Smooth muscle cell (in vitro differentiated cells): ENCODE measurements at regions not wholly inside any gene's neighbourhood (a gene's known extent, or its start where the extent isn't known, plus 50 kb on each side); places are given as distances from the start of the nearest gene placed in this dataset.

ENCODE experiments used
- DNase-seq: peaks from one replicate; lab custom pipeline; 2025; ENCODE audit not compliant: unreplicated experiment; lab: John Stamatoyannopoulos, UW
- H2AFZ ChIP-seq: fragments of 200-600 bp; sonication (generic); 2 replicates; pipeline ENCODE4 v1.6.0; 2016; ENCODE audit warnings: antibody characterized with exemption, low read depth, mild to moderate bottlenecking
- H3F3A ChIP-seq: fragments of 200-600 bp; sonication (generic); 2 replicates; pipeline ENCODE4 v1.6.0; 2017; ENCODE audit warnings: antibody characterized with exemption, low read depth
- H3K27ac ChIP-seq: fragments of 200-600 bp; sonication (generic); 2 replicates; pipeline ENCODE4 v1.5.1; 2016; ENCODE audit warnings: low read depth, mild to moderate bottlenecking
- H3K27me3 ChIP-seq: fragments of 200-600 bp; sonication (generic); 2 replicates; pipeline ENCODE4 v1.6.1; 2016; ENCODE audit warnings: low read depth, mild to moderate bottlenecking
- H3K36me3 ChIP-seq: fragments of 200-600 bp; sonication (generic); 2 replicates; pipeline ENCODE4 v1.5.1; 2016; ENCODE audit warnings: low read depth
- H3K4me1 ChIP-seq: fragments of 200-600 bp; sonication (generic); 2 replicates; pipeline ENCODE4 v1.5.1; 2016; ENCODE audit warnings: low read depth
- H3K4me2 ChIP-seq: fragments of 200-600 bp; sonication (generic); 2 replicates; pipeline ENCODE4 v1.6.0; 2016; ENCODE audit warnings: mild to moderate bottlenecking
- H3K4me3 ChIP-seq: fragments of 200-600 bp; sonication (generic); 2 replicates; pipeline ENCODE4 v1.5.1; 2016; ENCODE audit warnings: mild to moderate bottlenecking
- H3K79me2 ChIP-seq: fragments of 200-600 bp; sonication (generic); 2 replicates; pipeline ENCODE4 v1.6.0; 2016; ENCODE audit warnings: low read depth, mild to moderate bottlenecking
- H3K9ac ChIP-seq: fragments of 200-600 bp; sonication (generic); 2 replicates; pipeline ENCODE4 v1.6.0; 2016; ENCODE audit warnings: low read depth
- H3K9me3 ChIP-seq: fragments of 200-600 bp; sonication (generic); replicated peaks from 2 replicates; pipeline ENCODE4 v1.5.1; 2016; ENCODE audit warnings: low read depth
- H4K20me1 ChIP-seq: fragments of 200-600 bp; sonication (generic); 2 replicates; pipeline ENCODE4 v1.6.0; 2016; ENCODE audit warnings: low read depth
- CTCF ChIP-seq: fragments of 200-600 bp; sonication (generic); IDR thresholded peaks from 2 replicates; pipeline ENCODE4 v1.5.1; 2017; ENCODE audit warnings: borderline replicate concordance, mild to moderate bottlenecking, antibody characterized with exemption; ENCODE audit not compliant: insufficient read depth, poor library complexity, severe bottlenecking
- WGBS: methylation state at CpG from one replicate; pipeline ENCODE4 v1.1.7; 2016; ENCODE audit warnings: low lambda C conversion rate; 5-methylcytosine and 5-hydroxymethylcytosine counted together

DNA sequence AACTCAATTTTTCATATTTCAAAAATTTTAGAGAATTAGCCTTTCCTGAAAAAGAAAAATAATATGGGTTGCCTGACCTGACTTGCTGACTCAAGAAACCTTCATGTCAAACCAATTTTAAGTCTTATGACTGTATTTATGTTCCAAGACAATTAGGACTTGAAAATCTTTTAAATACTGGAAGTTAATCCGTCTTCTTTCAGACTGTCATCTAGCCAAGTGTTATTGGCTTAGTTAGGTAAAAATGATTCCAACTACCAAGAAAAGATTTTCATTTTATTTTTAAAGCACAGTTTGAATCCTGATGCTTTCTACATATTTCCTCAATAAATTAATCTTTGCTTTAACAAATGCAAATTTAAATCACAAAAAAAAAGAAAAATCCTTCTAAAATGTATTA, 337.6 kb downstream of the SLITRK6 start:
- no peak for DNase-seq
- no peaks in the 10 kb centered on the region for H3F3A ChIP-seq
- H4K20me1 ChIP-seq = no peaks in the 10 kb centered on the region
- no peak overlapping the region for H2AFZ ChIP-seq
- H3K4me3 ChIP-seq = no peak overlapping the region
- no peak for TF ChIP-seq CTCF
- no peak overlapping the region for H3K9ac ChIP-seq
- H3K9me3 ChIP-seq = no peaks in the 10 kb centered on the region
- no peaks in the 10 kb centered on the region for H3K27me3 ChIP-seq
- H3K4me2 ChIP-seq = no peak overlapping the region
- no peaks in the 10 kb centered on the region for H3K4me1 ChIP-seq
- no peaks in the 10 kb centered on the region for H3K36me3 ChIP-seq
- 91% methylated on average over 1 of the region's 1 CpG for WGBS
- H3K27ac ChIP-seq = no peak overlapping the region
- no peaks in the 10 kb centered on the region for H3K79me2 ChIP-seq

DNA sequence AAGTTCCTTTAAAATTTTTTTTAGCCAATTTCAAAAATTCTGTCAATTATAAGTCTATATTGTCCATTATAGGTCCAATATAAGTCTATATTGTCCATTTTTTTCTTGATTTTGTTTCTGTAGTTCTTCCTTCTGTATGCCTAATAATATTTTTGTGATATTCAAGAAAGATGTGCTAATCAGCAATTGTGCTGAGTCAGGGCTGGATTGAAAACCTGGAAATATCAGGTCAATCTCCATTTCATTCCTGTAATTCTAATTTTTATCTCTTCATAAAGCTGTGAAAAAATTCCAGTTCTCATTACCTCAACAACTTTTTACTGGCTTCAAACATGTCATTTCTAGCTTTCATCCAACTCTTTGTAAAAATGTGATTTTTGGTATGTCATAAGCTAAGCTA, 353.7 kb downstream of the SLITRK6 start:
- Histone ChIP-seq H4K20me1 (no peaks in the 10 kb centered on the region), H3K27me3 (no peaks in the 10 kb centered on the region), H3K4me3 (no peak overlapping the region), H3K27ac (no peak overlapping the region), H3K36me3 (no peaks in the 10 kb centered on the region), H3F3A (no peaks in the 10 kb centered on the region), H3K79me2 (no peaks in the 10 kb centered on the region), H3K4me2 (no peak overlapping the region), H3K9me3 (no peaks in the 10 kb centered on the region), H3K4me1 (no peaks in the 10 kb centered on the region), H3K9ac (no peak overlapping the region), H2AFZ (no peak overlapping the region)
- no peak for DNase-seq
- no peak for TF ChIP-seq CTCF

DNA sequence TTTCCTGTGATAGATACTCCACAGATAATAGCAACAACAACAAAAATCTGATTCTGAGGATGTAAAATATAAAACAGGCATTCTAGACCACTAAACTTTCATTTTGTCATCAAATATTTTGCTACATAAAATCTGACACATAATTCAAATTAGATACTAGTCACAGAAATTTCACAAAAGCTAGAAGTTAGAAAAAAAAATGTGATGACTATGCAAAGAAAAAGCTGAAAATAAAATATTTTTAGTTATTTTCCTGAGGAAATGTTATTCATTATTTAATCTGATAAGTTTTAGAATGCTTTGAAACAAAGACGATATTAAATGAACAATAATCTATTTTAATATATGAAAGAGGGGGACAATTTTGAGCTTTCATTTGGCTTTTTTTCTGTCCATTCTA, 357.2 kb downstream of the SLITRK6 start:
- 100% methylated on average over 1 of the region's 1 CpG for WGBS
- H3K27ac ChIP-seq = no peak overlapping the region
- H3K4me1 ChIP-seq = no peaks in the 10 kb centered on the region
- DNase-seq = no peak
- H4K20me1 ChIP-seq = no peaks in the 10 kb centered on the region
- H3F3A ChIP-seq = no peaks in the 10 kb centered on the region
- no peak overlapping the region for H3K4me2 ChIP-seq
- no peaks in the 10 kb centered on the region for H3K36me3 ChIP-seq
- H3K4me3 ChIP-seq = no peak overlapping the region
- H3K9ac ChIP-seq = no peak overlapping the region
- no peak overlapping the region for H2AFZ ChIP-seq
- no peak for TF ChIP-seq CTCF
- no peaks in the 10 kb centered on the region for H3K9me3 ChIP-seq
- no peaks in the 10 kb centered on the region for H3K79me2 ChIP-seq
- no peaks in the 10 kb centered on the region for H3K27me3 ChIP-seq

DNA sequence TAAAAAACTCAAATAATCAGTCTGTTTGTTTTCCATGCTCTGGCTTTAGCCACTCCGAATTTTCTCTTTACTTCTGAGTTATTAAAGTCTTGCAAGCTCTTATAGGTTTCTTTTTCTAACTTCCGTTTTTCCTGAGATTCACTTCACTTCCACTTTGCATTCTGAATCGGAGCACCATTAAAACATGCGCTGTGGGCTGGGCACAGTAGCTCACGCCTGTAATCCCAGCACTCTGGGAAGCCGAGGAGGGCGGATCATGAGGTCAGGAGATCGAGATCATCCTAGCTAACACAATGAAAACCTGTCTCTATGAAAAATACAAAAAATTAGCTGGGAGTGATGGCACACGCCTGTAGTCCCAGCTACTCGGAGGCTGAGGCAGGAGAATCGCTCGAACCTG, 357.9 kb downstream of the SLITRK6 start:
- no peak for TF ChIP-seq CTCF
- Histone ChIP-seq H3K4me1 (no peaks in the 10 kb centered on the region), H3K27ac (no peak overlapping the region), H3K79me2 (no peaks in the 10 kb centered on the region), H4K20me1 (no peaks in the 10 kb centered on the region), H3K9me3 (no peaks in the 10 kb centered on the region), H2AFZ (no peak overlapping the region), H3K27me3 (no peaks in the 10 kb centered on the region), H3F3A (no peaks in the 10 kb centered on the region), H3K4me2 (no peak overlapping the region), H3K36me3 (no peaks in the 10 kb centered on the region), H3K4me3 (no peak overlapping the region), H3K9ac (no peak overlapping the region)
- WGBS = 94% methylated on average over 12 of the region's 12 CpGs
- no peak for DNase-seq
